MM.1S (cell line): ENCODE measurements at regions not wholly inside any gene's neighbourhood (a gene's known extent, or its start where the extent isn't known, plus 50 kb on each side); places are given as distances from the start of the nearest gene placed in this dataset.

Source experiments
- DNase-seq: peaks from one replicate; pipeline ENCODE4 v3.0.0-alpha.2; 2015
- H2AFZ ChIP-seq: fragments of 300-600 bp; sonication (generic); 2 replicates; pipeline ENCODE4 v1.6.0; 2016; ENCODE audit warnings: antibody characterized with exemption, low read length
- H3F3A ChIP-seq: fragments of 300-600 bp; sonication (generic); 2 replicates; pipeline ENCODE4 v1.6.1; 2016; ENCODE audit warnings: mild to moderate bottlenecking, antibody characterized with exemption, low read length, moderate library complexity, mixed read lengths; ENCODE audit not compliant: insufficient read depth
- H3K27ac ChIP-seq: fragments of 300-600 bp; sonication (generic); 2 replicates; pipeline ENCODE4 v1.5.1; 2016; ENCODE audit warnings: mild to moderate bottlenecking, low read length
- H3K27me3 ChIP-seq: fragments of 300-600 bp; sonication (generic); replicated peaks from 2 replicates; pipeline ENCODE4 v1.6.0; 2016; ENCODE audit warnings: low read length; ENCODE audit not compliant: insufficient read depth
- H3K36me3 ChIP-seq: fragments of 300-600 bp; sonication (generic); replicated peaks from 2 replicates; pipeline ENCODE4 v1.6.1; 2016; ENCODE audit warnings: mild to moderate bottlenecking, low read length, mixed read lengths; ENCODE audit not compliant: insufficient read depth
- H3K4me1 ChIP-seq: fragments of 300-600 bp; sonication (generic); 2 replicates; pipeline ENCODE4 v1.6.1; 2016; ENCODE audit warnings: low read length, mixed read lengths
- H3K4me2 ChIP-seq: fragments of 300-600 bp; sonication (generic); 2 replicates; pipeline ENCODE4 v1.6.0; 2016; ENCODE audit warnings: low read depth, low read length
- H3K4me3 ChIP-seq: fragments of 300-600 bp; sonication (generic); 2 replicates; pipeline ENCODE4 v1.5.1; 2016; ENCODE audit warnings: low read length, mixed read lengths
- H3K79me2 ChIP-seq: fragments of 300-600 bp; sonication (generic); 2 replicates; pipeline ENCODE4 v1.6.1; 2016; ENCODE audit warnings: mixed run types, low read length, mixed read lengths
- H3K9ac ChIP-seq: fragments of 300-600 bp; sonication (generic); 2 replicates; pipeline ENCODE4 v1.6.1; 2016; ENCODE audit warnings: low read length, mixed read lengths
- H3K9me2 ChIP-seq: fragments of 300-600 bp; sonication (generic); replicated peaks from 2 replicates; pipeline ENCODE4 v1.6.1; 2016; ENCODE audit warnings: mild to moderate bottlenecking, low read length, mixed read lengths; ENCODE audit not compliant: insufficient read depth
- H3K9me3 ChIP-seq: fragments of 300-600 bp; sonication (generic); replicated peaks from 2 replicates; pipeline ENCODE4 v1.6.1; 2016; ENCODE audit warnings: mild to moderate bottlenecking, low read length, mixed read lengths; ENCODE audit not compliant: insufficient read depth
- H4K20me1 ChIP-seq: fragments of 300-600 bp; sonication (generic); 2 replicates; pipeline ENCODE4 v1.6.1; 2016; ENCODE audit warnings: mild to moderate bottlenecking, low read length, moderate library complexity, mixed read lengths; ENCODE audit not compliant: insufficient read depth
- EZH2 ChIP-seq: fragments of 300-600 bp; sonication (generic); optimal IDR thresholded peaks from 2 replicates; pipeline ENCODE3; 2017; ENCODE audit warnings: low read depth, mild to moderate bottlenecking, antibody characterized with exemption, low read length, mixed read lengths
- EZH2phosphoT487 ChIP-seq: fragments of 300-600 bp; sonication (generic); IDR thresholded peaks from 2 replicates; pipeline ENCODE4 v1.6.1; 2018; ENCODE audit warnings: antibody characterized with exemption, low read length
- TF ChIP-seq, protein P1 (sequence below): fragments of 300-600 bp; sonication (generic); IDR thresholded peaks from 2 replicates; pipeline ENCODE4 v1.5.1; 2016; ENCODE audit warnings: antibody characterized with exemption, low read length, mixed read lengths

DNA sequence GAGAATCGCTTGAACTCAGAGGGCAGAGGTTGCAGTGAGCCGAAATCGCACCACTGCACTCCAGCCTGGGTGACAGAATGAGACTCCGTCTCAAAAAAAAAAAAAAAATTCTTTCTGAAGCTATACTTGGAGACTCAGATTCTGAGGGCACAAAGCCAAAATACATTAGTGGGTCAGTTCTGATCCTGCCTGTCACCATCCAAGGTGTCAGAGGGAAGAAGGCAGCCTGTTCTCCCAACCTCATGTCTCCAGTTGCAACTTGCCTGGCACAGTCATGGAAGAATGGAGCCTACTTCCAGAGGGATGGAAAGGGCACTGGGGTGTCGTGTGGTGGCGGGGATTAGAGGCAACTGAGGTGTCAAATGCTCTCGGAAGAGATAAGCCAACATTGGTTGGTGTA lies 104.8 kb upstream of the GATA6 start:
- Histone ChIP-seq H3K79me2 (no peaks in the 10 kb centered on the region), H3K9me3 (no peaks in the 10 kb centered on the region), H2AFZ (no peak overlapping the region), H3K27ac (no peak overlapping the region), H4K20me1 (no peaks in the 10 kb centered on the region), H3K36me3 (no peaks in the 10 kb centered on the region), H3K4me1 (no peaks in the 10 kb centered on the region), H3F3A (no peaks in the 10 kb centered on the region), H3K4me3 (no peak overlapping the region), H3K4me2 (no peak overlapping the region), H3K9ac (no peak overlapping the region), H3K27me3 (no peaks in the 10 kb centered on the region), H3K9me2 (no peaks in the 10 kb centered on the region)
- DNase-seq = no peak
- TF ChIP-seq EZH2 = no peak
- TF ChIP-seq, protein P1, sequence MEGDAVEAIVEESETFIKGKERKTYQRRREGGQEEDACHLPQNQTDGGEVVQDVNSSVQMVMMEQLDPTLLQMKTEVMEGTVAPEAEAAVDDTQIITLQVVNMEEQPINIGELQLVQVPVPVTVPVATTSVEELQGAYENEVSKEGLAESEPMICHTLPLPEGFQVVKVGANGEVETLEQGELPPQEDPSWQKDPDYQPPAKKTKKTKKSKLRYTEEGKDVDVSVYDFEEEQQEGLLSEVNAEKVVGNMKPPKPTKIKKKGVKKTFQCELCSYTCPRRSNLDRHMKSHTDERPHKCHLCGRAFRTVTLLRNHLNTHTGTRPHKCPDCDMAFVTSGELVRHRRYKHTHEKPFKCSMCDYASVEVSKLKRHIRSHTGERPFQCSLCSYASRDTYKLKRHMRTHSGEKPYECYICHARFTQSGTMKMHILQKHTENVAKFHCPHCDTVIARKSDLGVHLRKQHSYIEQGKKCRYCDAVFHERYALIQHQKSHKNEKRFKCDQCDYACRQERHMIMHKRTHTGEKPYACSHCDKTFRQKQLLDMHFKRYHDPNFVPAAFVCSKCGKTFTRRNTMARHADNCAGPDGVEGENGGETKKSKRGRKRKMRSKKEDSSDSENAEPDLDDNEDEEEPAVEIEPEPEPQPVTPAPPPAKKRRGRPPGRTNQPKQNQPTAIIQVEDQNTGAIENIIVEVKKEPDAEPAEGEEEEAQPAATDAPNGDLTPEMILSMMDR = no peak
- TF ChIP-seq EZH2phosphoT487 = no peak

DNA sequence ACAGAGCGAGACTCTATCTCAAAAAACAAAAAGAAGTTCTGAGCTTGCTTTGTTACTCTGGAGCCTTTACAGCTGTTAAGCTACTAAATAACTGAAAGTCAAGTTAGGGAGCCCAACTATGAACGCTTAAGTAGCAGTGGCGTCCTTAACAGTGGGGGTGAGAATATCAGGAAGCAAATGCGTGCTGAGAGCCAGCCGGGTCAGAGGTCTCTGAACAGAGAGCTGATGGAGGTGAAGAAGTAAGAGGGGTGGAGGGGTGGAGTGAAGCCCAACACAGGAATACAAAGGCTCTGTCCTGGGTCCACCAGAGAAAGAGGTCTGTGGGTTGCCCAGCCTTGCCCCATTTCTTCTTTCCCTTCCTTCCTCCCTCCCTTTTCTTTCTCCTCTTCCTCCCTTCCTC lies 104.1 kb upstream of the GATA6 start:
- H3K27ac ChIP-seq = no peak overlapping the region
- H3K4me1 ChIP-seq = no peaks in the 10 kb centered on the region
- TF ChIP-seq, protein P1 = no peak
- TF ChIP-seq EZH2phosphoT487 = no peak
- no peak for TF ChIP-seq EZH2

DNA sequence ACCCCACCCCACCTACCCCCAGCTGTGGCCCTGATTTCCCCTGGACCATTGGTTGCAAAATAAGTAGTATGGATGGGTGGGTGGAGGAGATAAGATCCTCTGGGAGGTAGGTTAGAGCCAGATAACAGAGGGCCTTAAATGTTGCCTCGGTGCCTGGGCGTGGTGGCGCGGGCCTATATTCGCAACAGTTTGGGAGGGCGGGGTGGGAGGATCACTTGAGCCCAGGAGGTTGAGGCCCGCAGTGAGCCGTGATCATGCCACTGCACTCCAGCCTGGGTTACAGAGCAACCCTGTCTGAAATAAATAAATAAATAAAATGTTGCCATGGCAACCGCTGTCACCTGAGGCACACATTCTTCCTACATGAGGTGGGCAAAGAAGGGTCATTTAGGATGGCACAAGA lies 103.3 kb upstream of the GATA6 start:
- Histone ChIP-seq H3K9ac (no peak overlapping the region), H3K9me2 (no peaks in the 10 kb centered on the region), H3K79me2 (no peaks in the 10 kb centered on the region), H3F3A (no peaks in the 10 kb centered on the region), H2AFZ (no peak overlapping the region), H3K9me3 (no peaks in the 10 kb centered on the region), H3K27ac (no peak overlapping the region), H3K27me3 (no peaks in the 10 kb centered on the region), H3K4me1 (no peaks in the 10 kb centered on the region), H3K36me3 (no peaks in the 10 kb centered on the region), H3K4me2 (no peak overlapping the region), H4K20me1 (no peaks in the 10 kb centered on the region), H3K4me3 (no peak overlapping the region)
- DNase-seq = no peak
- TF ChIP-seq, protein P1 = no peak
- no peak for TF ChIP-seq EZH2
- TF ChIP-seq EZH2phosphoT487 = no peak

More for the DNA sequence above, 104.1 kb upstream of the GATA6 start:
- no peaks in the 10 kb centered on the region for H4K20me1 ChIP-seq
- H3K9ac ChIP-seq = no peak overlapping the region
- no peaks in the 10 kb centered on the region for H3K27me3 ChIP-seq
- no peaks in the 10 kb centered on the region for H3K79me2 ChIP-seq
- H3K36me3 ChIP-seq = no peaks in the 10 kb centered on the region
- H3K9me2 ChIP-seq = no peaks in the 10 kb centered on the region
- no peaks in the 10 kb centered on the region for H3F3A ChIP-seq
- H3K9me3 ChIP-seq = no peaks in the 10 kb centered on the region
- no peak overlapping the region for H3K4me3 ChIP-seq
- no peak for DNase-seq
- no peak overlapping the region for H3K4me2 ChIP-seq
- H2AFZ ChIP-seq = no peak overlapping the region
